ENCODE measurements at regions not wholly inside any gene's neighbourhood (a gene's known extent, or its start where the extent isn't known, plus 50 kb on each side); places are given as distances from the start of the nearest gene placed in this dataset.
"Not testable (repeated sequence)": the region's sequence is repeated elsewhere in the genome, so short reads cannot be mapped to it uniquely, and the experiment has no call there.

- DNase-seq = no peak
Measured at GRCh38 chr20:48400009-48400408, 427.8 kb downstream of the PREX1 start.

GRCh38 chr20:48398506-48399449, 429.0 kb downstream of the PREX1 start:
- no peak for DNase-seq

GRCh38 chr20:48396981-48397861, 430.6 kb downstream of the PREX1 start:
- not testable (repeated sequence) for DNase-seq

GRCh38 chr20:48395816-48396546, 431.8 kb downstream of the PREX1 start:
- no peak for DNase-seq

- DNase-seq = no peak
Measured at GRCh38 chr20:48394415-48395081, 433.3 kb downstream of the PREX1 start.

- DNase-seq = no peak
Measured at GRCh38 chr20:48393737-48394314, 434.0 kb downstream of the PREX1 start.

- DNase-seq = no peak
Measured at GRCh38 chr20:48393311-48393685, 434.5 kb downstream of the PREX1 start.

- no peak for DNase-seq
Measured at GRCh38 chr20:48392407-48393310, 435.1 kb downstream of the PREX1 start.

- no peak for DNase-seq
Measured at GRCh38 chr20:48390981-48391380, 436.8 kb downstream of the PREX1 start.

- no peak for DNase-seq
Measured at GRCh38 chr20:48387675-48388074, 440.1 kb downstream of the PREX1 start.

- DNase-seq = no peak
Measured at GRCh38 chr20:48385527-48385926, 442.3 kb downstream of the PREX1 start.

- DNase-seq = no peak
Measured at GRCh38 chr20:48385114-48385513, 442.7 kb downstream of the PREX1 start.

- DNase-seq = no peak
Measured at GRCh38 chr20:48384147-48384818, 443.5 kb downstream of the PREX1 start.

- DNase-seq = no peak
Measured at GRCh38 chr20:48383252-48383651, 444.5 kb downstream of the PREX1 start.

- no peak for DNase-seq
Measured at GRCh38 chr20:48382304-48382703, 445.5 kb downstream of the PREX1 start.

GRCh38 chr20:48381353-48382120, 446.3 kb downstream of the PREX1 start:
- no peak for DNase-seq

- no peak for DNase-seq
Measured at GRCh38 chr20:48380661-48381060, 447.1 kb downstream of the PREX1 start.

GRCh38 chr20:48378976-48379675, 448.7 kb downstream of the PREX1 start:
- no peak for DNase-seq

GRCh38 chr20:48377940-48378339, 449.9 kb downstream of the PREX1 start:
- DNase-seq = no peak

Data from AML-193 (cell line).